Psoas muscle (tissue), 7 donors: ENCODE measurements at regions not wholly inside any gene's neighbourhood (a gene's known extent, or its start where the extent isn't known, plus 50 kb on each side); places are given as distances from the start of the nearest gene placed in this dataset.
"Not testable (repeated sequence)": the region's sequence is repeated elsewhere in the genome, so short reads cannot be mapped to it uniquely, and the experiment has no call there.

Experiments used
- ATAC-seq, 4 donors: fragments of 200-7000 bp; cut with Tn5 transposase; one replicate each; pipeline ENCODE4 v1.9.1; 2020; ENCODE audit warnings: moderate library complexity in 3 of 4, mild to moderate bottlenecking in 2 of 4
- DNase-seq, 2 donors: peaks; one replicate each; pipeline ENCODE4 v3.0.0-alpha.2; 2020
- H3K27ac ChIP-seq: fragments of 200-600 bp; one replicate; pipeline ENCODE4 v1.8.0; 2022
- H3K27me3 ChIP-seq, 3 donors: fragments of 200-600 bp in 1 of 3; one replicate each; pipeline versions ENCODE4 v1.6.1 to v1.8.0; 2013 to 2022; ENCODE audit warnings: low read length in 2 of 3, mild to moderate bottlenecking in 2 of 3, moderate library complexity in 1 of 3; ENCODE audit not compliant: insufficient read depth in 3 of 3
- H3K36me3 ChIP-seq, 2 donors: fragments of 200-600 bp in 1 of 2; one replicate each; pipeline versions ENCODE4 v1.6.1 to v1.8.0; 2013 to 2022; ENCODE audit warnings: low read depth in 1 of 2, mild to moderate bottlenecking in 1 of 2, moderate library complexity in 1 of 2; ENCODE audit not compliant: insufficient read depth in 1 of 2
- H3K4me1 ChIP-seq: fragments of 200-600 bp; one replicate; pipeline ENCODE4 v1.8.0; 2022
- H3K4me3 ChIP-seq: fragments of 200-600 bp; one replicate; pipeline ENCODE4 v1.8.0; 2022; ENCODE audit warnings: mild to moderate bottlenecking
- H3K9me3 ChIP-seq: fragments of 200-600 bp; one replicate; pipeline ENCODE4 v1.8.0; 2022
- WGBS, 3 donors: extraction: QIAGEN DNeasy Blood & Tissue Kit; methylation state at CpG; one replicate each; pipeline versions ENCODE4 v1.1.6 to v1.1.7; 2013; 5-methylcytosine and 5-hydroxymethylcytosine counted together
- intact Hi-C, 2 donors: fragments of 100-400 bp; cut with DNase I; formaldehyde crosslinking; loops; one replicate each; pipeline versions ENCODE4 v1.11.0 to v1.14.2; 2022
- donor health status: healthy with polysubstance abuse.
- donor health status: DM: no; HTN: no; CAD: no; lungs with moderate emphysema.
- donor health status: Bipolar disorder and iron deficiency.
- donor health status: healthy.
- donor health status: DM: yes; HTN: yes; CAD: no.
- donor health status: DM: no; HTN: no; CAD: no.
- donor health status: DM: yes; HTN: yes; CAD: no.

DNA sequence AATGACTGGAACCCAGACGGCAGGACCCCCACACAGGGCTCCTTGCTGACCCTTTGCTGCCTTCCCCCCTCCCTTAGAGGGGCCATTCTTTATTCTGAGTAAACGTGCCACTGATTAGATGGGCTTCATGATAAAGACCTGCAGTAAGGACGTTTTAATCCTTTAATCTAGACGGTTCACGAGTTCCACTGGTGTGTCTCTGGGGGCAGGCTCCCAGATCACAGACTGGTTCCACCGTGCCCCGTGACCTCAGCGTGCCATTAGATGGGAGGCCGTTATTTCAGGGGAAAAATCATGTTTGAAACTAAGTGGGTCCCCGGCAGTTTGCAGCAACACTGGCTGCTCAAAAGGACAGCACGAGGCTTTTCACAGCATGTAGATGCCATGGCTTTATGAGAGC, 246.9 kb upstream of the PLGLB2 start:
- H3K9me3 ChIP-seq, H3K4me1 ChIP-seq, H3K4me3 ChIP-seq, ATAC-seq, H3K27ac ChIP-seq, intact Hi-C loops, H3K36me3 ChIP-seq, DNase-seq, H3K27me3 ChIP-seq: not testable (repeated sequence)
- 77 to 82% (median 79%) methylated on average over 9 to 10 of the region's 11 CpGs for WGBS, 3 donors

DNA sequence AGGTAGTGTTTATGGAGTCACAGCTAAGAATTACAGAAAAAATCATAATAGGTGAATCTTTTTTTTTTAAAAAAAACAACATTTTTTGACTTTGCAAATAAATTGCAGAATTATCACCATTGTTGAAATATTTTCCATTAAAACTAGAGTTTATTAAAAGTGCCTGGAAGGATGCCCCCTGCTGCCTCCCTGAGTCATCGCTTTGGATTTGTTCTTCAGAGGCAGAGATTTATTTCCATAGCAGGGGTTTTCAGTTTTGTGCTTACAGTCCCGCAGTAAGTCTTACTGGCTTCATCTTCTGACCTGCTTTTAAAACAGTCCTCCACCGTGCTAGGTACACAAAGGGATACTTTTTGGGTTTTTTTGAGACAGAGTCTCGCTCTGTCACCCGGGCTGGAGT, 244.9 kb upstream of the PLGLB2 start:
- H3K4me1 ChIP-seq, H3K4me3 ChIP-seq, H3K27me3 ChIP-seq, intact Hi-C loops, H3K27ac ChIP-seq, H3K36me3 ChIP-seq, DNase-seq, ATAC-seq, H3K9me3 ChIP-seq: not testable (repeated sequence)
- 86 to 88% (median 87%) methylated on average over 3 of the region's 5 CpGs for WGBS, 3 donors

GRCh38 chr2:87505239-87505638, 242.6 kb upstream of the PLGLB2 start:
- WGBS, 3 donors, result no CpG with 5 or more reads among the region's 3 CpGs
- DNase-seq, H3K9me3 ChIP-seq, H3K36me3 ChIP-seq, intact Hi-C loops, H3K4me1 ChIP-seq, H3K4me3 ChIP-seq, H3K27ac ChIP-seq, H3K27me3 ChIP-seq, ATAC-seq: not testable (repeated sequence)

GRCh38 chr2:87505909-87506308, 242.0 kb upstream of the PLGLB2 start:
- H3K9me3 ChIP-seq, H3K36me3 ChIP-seq, H3K27ac ChIP-seq, DNase-seq, H3K27me3 ChIP-seq, H3K4me3 ChIP-seq, intact Hi-C loops, H3K4me1 ChIP-seq: not testable (repeated sequence)
- peak in 3 of 4 donors; percentile 52 to 67 (median 59) for ATAC-seq
- no CpG with 5 or more reads among the region's 3 CpGs for WGBS, 3 donors

DNA sequence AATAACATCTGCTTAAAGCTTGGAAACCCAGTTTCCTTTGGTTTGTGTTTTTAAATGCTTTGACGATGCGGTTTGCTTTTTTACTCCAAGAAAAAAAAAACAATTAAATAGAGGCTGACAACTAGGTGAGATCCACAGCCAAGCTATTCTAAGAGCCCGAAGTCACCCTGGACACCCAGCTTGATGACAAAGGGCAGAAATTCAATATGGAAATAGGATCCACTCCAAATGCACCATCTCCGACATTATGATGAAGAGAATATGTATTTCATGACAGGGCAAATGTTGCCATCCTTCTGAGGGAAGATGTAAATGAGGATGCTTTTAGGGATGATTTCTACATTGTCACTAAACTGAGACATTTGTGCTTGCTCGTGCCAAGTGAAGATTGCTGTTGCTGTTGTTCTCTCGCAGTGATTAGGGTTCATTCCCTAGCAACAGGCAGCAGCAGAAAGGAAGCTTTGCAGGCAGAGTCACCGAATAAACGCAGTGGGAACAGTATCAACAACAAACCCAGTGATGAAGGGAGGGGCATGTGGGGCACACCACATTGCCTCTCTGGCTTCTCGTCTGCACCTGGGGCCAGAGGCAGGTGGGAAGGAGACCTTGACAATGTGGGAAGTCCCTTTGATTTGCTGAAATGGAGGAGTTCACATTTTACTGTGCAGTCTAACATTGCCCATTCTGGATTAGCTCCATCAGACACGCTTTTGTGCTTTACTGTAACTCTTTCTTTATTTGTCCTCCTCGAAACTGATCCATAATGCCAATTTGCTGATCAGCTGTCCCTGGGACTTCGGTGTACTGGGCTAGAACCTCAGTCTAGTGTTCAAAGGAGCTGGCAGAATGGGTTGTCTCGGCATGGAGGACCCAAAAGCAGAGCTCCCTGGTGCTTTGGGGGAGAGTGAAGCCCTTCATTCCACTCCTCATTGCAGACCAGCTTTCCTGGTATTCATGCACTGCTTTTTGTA, 240.2 kb upstream of the PLGLB2 start:
- peak; percentile 37 to 88 (median 73) for ATAC-seq
- H3K27ac ChIP-seq, result not testable (repeated sequence)

DNA sequence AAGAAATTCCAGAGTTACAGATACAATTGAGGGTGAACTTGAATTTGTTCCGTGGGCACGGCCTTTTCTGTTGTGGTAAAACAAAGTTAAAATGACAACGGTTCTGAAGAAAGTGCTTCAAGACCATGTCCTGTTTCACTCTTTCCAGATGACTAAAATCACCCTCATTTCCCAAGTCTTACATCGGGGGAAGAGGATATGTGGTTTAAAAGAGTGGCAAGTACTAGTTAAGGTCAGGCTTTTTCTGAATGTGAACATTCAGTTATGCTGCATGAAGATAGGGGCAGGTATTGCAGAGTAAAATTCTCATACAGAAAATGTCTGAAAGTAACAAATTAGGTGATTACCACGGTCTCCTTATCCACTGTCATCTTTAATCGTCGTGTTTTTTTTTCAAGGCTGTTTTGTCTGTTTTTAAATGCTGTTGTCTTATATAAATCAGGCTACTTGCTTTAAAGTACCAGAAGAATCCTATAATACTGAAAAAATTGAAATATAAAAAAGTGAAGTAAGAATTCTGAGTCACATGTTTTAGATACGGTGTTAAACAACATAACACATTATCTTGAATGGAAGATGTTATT, 236.6 kb upstream of the PLGLB2 start:
- H3K36me3 ChIP-seq, H3K27ac ChIP-seq, H3K4me3 ChIP-seq, H3K9me3 ChIP-seq, DNase-seq, intact Hi-C loops, H3K4me1 ChIP-seq, ATAC-seq, H3K27me3 ChIP-seq: not testable (repeated sequence)
- 82 to 86% (median 82%) methylated on average over 3 of the region's 8 CpGs for WGBS, 3 donors

More for the DNA sequence above, 240.2 kb upstream of the PLGLB2 start:
- H3K27me3 ChIP-seq, H3K9me3 ChIP-seq, H3K4me1 ChIP-seq, intact Hi-C loops, H3K4me3 ChIP-seq, DNase-seq, H3K36me3 ChIP-seq: not testable (repeated sequence)
- 21 to 41% (median 24%) methylated on average over 6 to 8 of the region's 13 CpGs for WGBS, 3 donors

- H3K27me3 ChIP-seq, H3K27ac ChIP-seq, ATAC-seq, DNase-seq, H3K4me3 ChIP-seq, H3K9me3 ChIP-seq, H3K4me1 ChIP-seq, H3K36me3 ChIP-seq, intact Hi-C loops: not testable (repeated sequence)
- 66 to 76% (median 71%) methylated on average over 2 to 3 of the region's 6 CpGs for WGBS, 3 donors
Observed at GRCh38 chr2:87512864-87513530, 234.9 kb upstream of the PLGLB2 start.

GRCh38 chr2:87514034-87514433, 233.9 kb upstream of the PLGLB2 start:
- H3K27ac ChIP-seq, H3K4me3 ChIP-seq, H3K9me3 ChIP-seq, ATAC-seq, H3K36me3 ChIP-seq, H3K27me3 ChIP-seq, H3K4me1 ChIP-seq, intact Hi-C loops, DNase-seq: not testable (repeated sequence)
- WGBS, 3 donors, result 77 to 98% (median 83%) methylated on average over 2 of the region's 5 CpGs

DNA sequence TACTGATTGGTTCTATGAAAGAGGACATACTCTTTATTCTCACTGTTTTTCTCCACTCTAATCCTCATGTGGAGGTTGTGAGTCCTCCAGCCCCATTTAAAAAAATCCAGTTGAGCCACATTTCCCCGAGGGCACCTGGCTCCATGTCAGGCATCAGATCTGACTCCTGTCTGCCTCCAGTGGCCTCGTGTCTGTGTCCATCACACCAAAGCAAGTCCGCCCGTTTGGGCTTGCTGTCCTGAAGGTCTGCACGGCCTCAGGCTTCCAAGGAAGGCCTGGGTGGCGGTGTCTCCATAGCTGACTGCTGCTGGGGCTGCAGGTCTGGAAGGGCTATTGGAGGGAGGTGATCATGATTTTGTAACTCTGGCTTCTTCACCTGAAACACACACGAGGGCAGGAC, 233.4 kb upstream of the PLGLB2 start:
- intact Hi-C loops, H3K4me1 ChIP-seq, H3K36me3 ChIP-seq, H3K4me3 ChIP-seq, ATAC-seq, DNase-seq, H3K27me3 ChIP-seq, H3K27ac ChIP-seq, H3K9me3 ChIP-seq: not testable (repeated sequence)
- no CpG with 5 or more reads among the region's 7 CpGs for WGBS, 3 donors

DNA sequence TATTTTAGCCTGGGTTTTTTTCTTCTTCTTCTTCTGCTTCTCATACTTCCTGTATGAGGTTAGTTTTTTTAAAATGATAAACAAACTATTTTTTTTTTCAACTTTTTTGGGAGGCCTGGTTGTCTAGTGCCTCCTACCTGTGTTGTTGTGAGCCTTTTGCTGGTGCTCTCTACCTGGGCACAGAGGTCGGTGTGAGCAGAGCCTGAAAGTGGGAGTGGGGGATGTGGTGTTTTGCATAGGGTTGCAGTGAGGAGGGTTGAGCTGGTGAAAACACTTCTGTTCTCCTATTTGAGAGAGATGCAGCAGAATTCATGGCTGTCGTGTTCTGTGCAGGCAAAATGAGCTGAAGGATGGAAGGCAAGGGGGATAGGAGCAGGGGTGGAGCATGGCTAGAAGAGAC, 232.7 kb upstream of the PLGLB2 start:
- H3K4me1 ChIP-seq, ATAC-seq, H3K27me3 ChIP-seq, H3K36me3 ChIP-seq, H3K27ac ChIP-seq, H3K4me3 ChIP-seq, intact Hi-C loops, H3K9me3 ChIP-seq, DNase-seq: not testable (repeated sequence)
- 78 to 97% (median 86%) methylated on average over 2 of the region's 2 CpGs for WGBS, 3 donors

DNA sequence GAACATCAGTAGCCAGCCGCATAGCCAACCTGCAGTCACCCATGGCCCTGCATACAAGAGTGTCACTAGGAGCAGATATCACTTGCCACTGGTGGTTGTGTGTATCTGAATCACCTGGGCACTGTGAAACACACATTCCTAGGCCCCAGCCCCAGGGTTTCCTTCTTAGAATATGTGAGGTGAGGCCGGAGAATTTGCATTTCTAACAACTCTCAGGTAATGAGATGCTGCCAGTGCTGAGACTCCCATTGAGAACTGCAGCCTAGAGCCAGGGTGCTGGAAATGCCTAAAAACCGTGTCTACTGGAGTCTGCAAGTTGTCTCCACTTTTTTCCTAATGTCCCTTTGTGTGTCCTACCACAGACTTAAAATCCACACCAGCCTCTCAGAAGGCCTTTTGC, 232.0 kb upstream of the PLGLB2 start:
- H3K4me1 ChIP-seq, H3K4me3 ChIP-seq, DNase-seq, H3K36me3 ChIP-seq, intact Hi-C loops, H3K27ac ChIP-seq, H3K27me3 ChIP-seq, H3K9me3 ChIP-seq, ATAC-seq: not testable (repeated sequence)
- WGBS, 3 donors, result 87 to 100% (median 90%) methylated on average over 1 to 2 of the region's 3 CpGs
